HG03457 (cell line): ENCODE measurements at regions not wholly inside any gene's neighbourhood (a gene's known extent, or its start where the extent isn't known, plus 50 kb on each side); places are given as distances from the start of the nearest gene placed in this dataset.
"Not testable (repeated sequence)": the region's sequence is repeated elsewhere in the genome, so short reads cannot be mapped to it uniquely, and the experiment has no call there.

Experiments used
- ATAC-seq: cut with Tn5 transposase; IDR thresholded peaks from one replicate; pipeline ENCODE4 v1.9.1; 2021; ENCODE audit warnings: moderate number of reproducible peaks; ENCODE audit not compliant: unreplicated experiment

DNA sequence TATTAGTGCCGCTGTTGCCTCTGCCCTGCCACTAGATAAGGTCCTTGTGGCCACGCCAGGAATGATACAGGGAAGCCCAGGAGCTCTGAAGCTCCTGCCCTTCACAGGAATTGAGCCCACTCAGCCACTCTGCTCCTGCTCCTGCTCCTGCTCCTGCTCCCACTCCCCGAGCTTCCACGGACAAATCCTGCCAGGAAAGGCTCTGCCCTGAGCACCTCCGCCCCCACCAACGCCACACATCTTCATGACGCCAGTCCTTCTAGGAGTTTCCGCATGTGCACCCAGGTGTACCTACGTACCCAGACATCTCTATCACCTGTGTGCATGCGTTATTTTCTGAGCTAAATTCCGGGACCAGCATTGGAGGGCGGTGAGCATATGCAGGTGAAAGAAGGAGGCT, 369.1 kb downstream of the C16orf95 start:
- ATAC-seq, result no peak

- ATAC-seq, result no peak
Measured at GRCh38 chr16:86949116-86949515, 368.1 kb downstream of the C16orf95 start.

- no peak for ATAC-seq
Measured at GRCh38 chr16:86949630-86950029, 367.6 kb downstream of the C16orf95 start.

DNA sequence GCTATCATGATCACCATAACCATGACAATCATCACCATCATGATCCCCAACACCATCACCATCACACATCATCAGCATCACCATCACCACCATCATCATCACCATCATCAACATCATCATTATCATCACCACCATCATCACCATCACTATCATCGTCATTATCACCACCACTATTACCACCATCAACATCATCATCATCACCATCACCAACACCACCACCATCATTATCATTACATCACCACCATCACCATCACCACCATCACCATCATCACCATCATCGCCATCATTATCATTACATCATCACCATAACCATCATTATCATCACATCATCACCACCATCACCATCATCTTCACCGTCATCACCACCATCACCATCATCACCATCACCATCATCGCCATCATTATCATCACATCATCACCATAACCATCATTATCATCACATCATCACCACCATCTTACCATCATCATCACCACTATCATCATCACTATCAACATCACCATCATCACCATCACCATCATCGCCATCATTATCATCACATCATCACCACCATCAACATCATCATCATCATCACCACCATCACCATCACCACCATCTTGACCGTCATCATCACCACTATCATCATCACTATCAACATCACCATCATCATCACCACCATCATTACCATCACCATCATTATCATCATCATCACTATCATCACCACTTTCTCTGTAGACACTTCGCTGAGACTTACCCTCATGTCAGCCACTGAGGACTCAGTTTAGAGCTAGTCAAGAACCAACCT, 366.0 kb downstream of the C16orf95 start:
- ATAC-seq, result no peak

- no peak for ATAC-seq
Measured at GRCh38 chr16:86951831-86952598, 365.2 kb downstream of the C16orf95 start.

DNA sequence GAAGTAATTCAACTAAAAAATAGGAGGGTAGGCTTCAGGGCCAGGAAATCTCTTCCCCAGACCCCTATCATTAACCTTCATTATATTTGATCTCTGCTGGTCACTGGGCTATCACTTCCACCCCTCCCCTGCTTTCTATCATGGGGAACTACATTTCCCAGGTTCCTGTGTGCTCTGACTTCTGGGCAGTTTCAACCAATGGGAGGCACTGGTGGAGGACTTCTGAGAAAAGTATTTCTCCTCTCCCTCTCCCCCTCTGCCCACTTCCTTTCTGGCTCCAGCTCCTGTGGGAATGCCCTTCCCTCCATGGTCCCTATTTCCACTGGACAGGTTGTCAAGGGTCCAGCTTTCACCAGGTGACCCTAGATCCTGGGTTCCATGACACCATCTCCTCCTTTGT, 364.4 kb downstream of the C16orf95 start:
- no peak for ATAC-seq

DNA sequence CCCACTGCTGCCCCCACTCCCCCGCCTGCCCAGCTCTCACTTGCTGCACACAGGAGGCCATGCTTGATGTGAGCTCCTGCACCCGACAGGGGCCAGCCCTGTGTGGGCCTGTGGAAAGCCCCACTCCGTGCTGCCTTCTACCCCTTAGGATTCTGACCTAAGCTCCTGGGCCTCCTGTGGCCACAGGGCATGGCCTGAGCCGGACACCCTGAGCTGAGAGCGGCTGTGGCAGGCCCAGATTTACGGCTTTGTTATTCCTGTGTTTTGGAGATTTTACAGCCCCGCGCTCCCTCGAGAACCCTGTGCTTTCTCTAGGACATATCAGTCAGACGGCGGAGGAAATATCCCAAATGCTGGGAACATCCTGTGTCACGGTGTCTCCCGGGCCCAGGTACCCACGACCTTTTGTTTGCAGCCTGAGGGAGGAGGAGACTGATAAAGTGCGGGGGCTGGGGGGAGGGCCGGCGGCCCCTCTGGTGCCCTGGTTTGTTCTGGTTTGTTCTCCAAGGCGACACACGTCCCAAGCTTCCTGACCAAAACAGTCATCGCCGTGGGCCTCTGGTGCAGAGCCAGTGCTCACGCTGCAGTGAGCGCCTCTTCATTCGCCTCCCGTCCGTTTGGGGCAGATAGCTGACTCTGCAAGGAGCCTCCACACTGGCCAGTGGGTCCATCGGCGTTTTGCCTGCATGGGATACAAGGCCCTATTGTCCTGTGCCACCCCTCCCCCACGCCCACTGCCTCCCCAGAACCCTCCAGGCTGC, 363.4 kb downstream of the C16orf95 start:
- no peak for ATAC-seq

- no peak for ATAC-seq
Measured at GRCh38 chr16:86955136-86955855, 361.9 kb downstream of the C16orf95 start.

DNA sequence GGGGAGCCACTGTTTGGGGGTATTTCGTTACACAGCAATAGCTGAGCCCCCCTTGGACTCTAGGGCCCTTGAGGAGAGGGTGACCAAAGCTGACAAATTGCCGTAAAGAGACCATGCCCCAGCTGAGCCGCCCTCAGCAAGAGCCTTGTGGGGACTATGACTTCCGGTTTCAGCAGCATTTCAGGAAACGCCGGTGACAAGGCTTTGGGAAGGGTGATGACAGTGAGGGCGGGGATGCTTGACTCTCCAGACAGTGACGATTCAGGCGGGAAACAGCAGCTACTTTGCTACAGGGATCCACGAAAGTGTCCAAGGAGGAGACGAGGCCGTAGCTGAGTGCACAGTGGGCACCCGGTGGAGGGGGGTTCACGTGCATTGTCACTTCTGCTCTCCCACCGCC, 360.8 kb downstream of the C16orf95 start:
- no peak for ATAC-seq

- ATAC-seq, result not testable (repeated sequence)
Measured at GRCh38 chr16:86957662-86958198, 359.5 kb downstream of the C16orf95 start.

DNA sequence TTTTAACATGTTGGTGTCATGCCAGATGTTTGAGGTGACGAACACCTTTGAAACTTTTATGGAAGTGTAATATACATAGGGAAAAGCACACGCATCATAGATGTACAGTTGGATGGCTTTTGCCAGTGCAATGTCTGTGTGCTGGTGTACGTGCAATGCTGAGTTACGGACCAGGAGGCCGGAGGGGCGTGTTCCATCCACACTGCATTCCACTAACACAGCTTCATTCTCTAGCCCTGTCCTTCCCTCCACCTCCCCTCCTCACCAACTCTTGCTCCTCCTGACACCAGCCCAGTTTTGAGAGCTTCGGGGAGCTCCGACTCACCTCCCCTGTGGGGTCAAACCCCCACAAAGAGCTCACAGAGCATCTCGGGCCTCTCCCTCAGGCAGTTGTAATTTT, 358.8 kb downstream of the C16orf95 start:
- no peak for ATAC-seq

DNA sequence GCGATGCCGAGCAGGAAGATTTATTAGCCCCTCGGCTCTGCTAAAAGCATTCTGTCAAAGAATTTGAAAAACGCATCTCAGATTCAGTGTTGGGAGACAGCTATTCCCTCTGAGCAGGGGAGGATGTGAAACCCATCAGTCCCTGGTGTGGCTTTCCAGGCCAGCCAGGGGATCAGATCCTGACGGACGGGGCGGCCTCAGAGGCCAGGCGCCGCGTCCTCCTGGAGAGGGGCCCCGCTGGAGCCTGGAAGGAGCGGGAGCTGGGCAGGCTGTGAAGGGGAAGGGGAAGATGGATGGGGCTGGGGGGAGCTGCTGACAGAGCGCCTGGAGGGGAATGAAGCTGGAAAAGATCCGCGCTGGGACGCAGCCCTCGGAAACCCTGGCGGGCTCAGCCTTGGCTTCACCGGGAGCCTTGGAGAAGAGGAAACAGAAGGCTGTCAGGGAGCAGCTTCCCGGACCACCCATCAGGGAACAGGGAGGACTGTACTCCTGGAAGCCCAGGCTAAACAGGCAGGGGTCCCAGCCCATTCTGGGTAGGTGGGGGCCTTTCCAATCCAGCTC, 358.0 kb downstream of the C16orf95 start:
- ATAC-seq, result no peak

- no peak for ATAC-seq
Measured at GRCh38 chr16:86959729-86960128, 357.5 kb downstream of the C16orf95 start.

- no peak for ATAC-seq
Measured at GRCh38 chr16:86960266-86960665, 356.9 kb downstream of the C16orf95 start.

- ATAC-seq, result no peak
Measured at GRCh38 chr16:86961171-86961601, 356.0 kb downstream of the C16orf95 start.

- no peak for ATAC-seq
Measured at GRCh38 chr16:86962259-86962658, 354.9 kb downstream of the C16orf95 start.

GRCh38 chr16:86962913-86963312, 354.3 kb downstream of the C16orf95 start:
- ATAC-seq, result no peak

- ATAC-seq, result no peak
Measured at GRCh38 chr16:86963600-86964575, 353.3 kb downstream of the C16orf95 start.

DNA sequence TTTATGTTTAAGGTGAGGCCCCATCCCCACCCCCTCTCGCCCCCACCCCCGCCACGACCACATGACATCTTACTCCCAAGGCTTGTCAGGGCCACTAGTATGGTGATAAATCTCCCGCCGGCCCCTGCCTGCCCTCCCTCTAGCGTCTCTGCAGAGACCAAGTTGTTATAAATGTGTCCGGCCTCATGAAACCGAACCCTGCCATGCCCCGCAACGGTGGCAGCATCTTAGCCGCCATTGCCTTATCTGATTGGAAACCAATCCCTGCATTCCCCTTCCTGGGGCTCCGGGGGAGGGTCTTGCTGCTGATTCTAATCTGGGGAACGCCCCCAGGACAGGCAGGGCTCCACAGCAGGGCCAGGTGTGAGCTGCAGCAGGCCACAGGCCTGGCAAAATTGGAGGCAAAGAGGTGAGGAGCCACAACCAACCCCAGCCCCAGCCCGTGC, 352.4 kb downstream of the C16orf95 start:
- ATAC-seq, result no peak
